SK-N-SH (cell line): ENCODE measurements at regions not wholly inside any gene's neighbourhood (a gene's known extent, or its start where the extent isn't known, plus 50 kb on each side); places are given as distances from the start of the nearest gene placed in this dataset.

ENCODE experiments used
- CTCF ChIA-PET: fragments of 300-600, 350-600 bp; formaldehyde crosslinking; extraction: SDS; loops from one replicate; lab custom pipeline; 2021; lab: Yijun Ruan, JAX
- POLR2A ChIA-PET: fragments of 350-600 bp; sonication (Branson Sonifier 250); formaldehyde crosslinking; extraction: SDS; loops from one replicate; lab custom pipeline; 2020; ENCODE audit warnings: antibody characterized with exemption, inconsistent platforms; lab: Yijun Ruan, JAX
- DNase-seq: peaks from one replicate; pipeline ENCODE4 v3.0.0; 2012
- H2AFZ ChIP-seq: fragments of 200-600 bp; sonication (generic); 2 replicates; pipeline ENCODE4 v1.8.1; 2016; ENCODE audit warnings: antibody characterized with exemption, mild to moderate bottlenecking, low read depth
- H3F3A ChIP-seq: fragments of 200-600 bp; sonication (generic); replicated peaks from 2 replicates; pipeline ENCODE3; 2016; ENCODE audit warnings: antibody characterized with exemption, mild to moderate bottlenecking; ENCODE audit not compliant: insufficient read depth
- H3K27ac ChIP-seq, 2 experiments: fragments of 200-500 bp in 1 of 2; fragments of 200-600 bp in 1 of 2; sonication (Bioruptor generic) in 1 of 2; sonication (generic), shearing (Covaris generic) in 1 of 2; 2 replicates each; pipeline versions ENCODE4 v1.5.1 to v1.6.1; 2014 to 2016; ENCODE audit warnings: low read depth in 2 of 2, inconsistent platforms in 1 of 2, low read length in 1 of 2, mild to moderate bottlenecking in 1 of 2, mixed read lengths in 1 of 2
- H3K27me3 ChIP-seq: fragments of 200-600 bp; sonication (generic), shearing (Covaris generic); 2 replicates; pipeline ENCODE4 v1.6.1; 2016; ENCODE audit warnings: mixed run types; ENCODE audit not compliant: insufficient read depth
- H3K36me3 ChIP-seq, 2 experiments: fragments of 200-500 bp in 1 of 2; fragments of 200-600 bp in 1 of 2; sonication (Bioruptor generic) in 1 of 2; sonication (generic) in 1 of 2; replicated peaks in 1 of 2; 2 replicates each; pipeline versions ENCODE3 to v1.5.1; 2014 to 2016; ENCODE audit warnings: low read length in 1 of 2, mild to moderate bottlenecking in 1 of 2; ENCODE audit not compliant: insufficient read depth in 2 of 2, control insufficient read depth in 1 of 2
- H3K4me1 ChIP-seq, 2 experiments: fragments of 200-500 bp in 1 of 2; fragments of 200-600 bp in 1 of 2; sonication (Bioruptor generic) in 1 of 2; sonication (generic), shearing (Covaris generic) in 1 of 2; 2 replicates each; pipeline versions ENCODE4 v1.5.1 to v1.6.1; 2014 to 2016; ENCODE audit warnings: low read depth in 1 of 2, low read length in 1 of 2, mixed run types in 1 of 2; ENCODE audit not compliant: insufficient read depth in 2 of 2, control insufficient read depth in 1 of 2
- H3K4me2 ChIP-seq: fragments of 200-600 bp; sonication (generic), shearing (Covaris generic); 2 replicates; pipeline ENCODE4 v1.6.1; 2017; ENCODE audit warnings: mixed run types
- H3K4me3 ChIP-seq, 2 experiments: fragments of 200-500 bp in 1 of 2; fragments of 200-600 bp in 1 of 2; sonication (Bioruptor generic) in 1 of 2; sonication (generic), shearing (Covaris generic) in 1 of 2; 2 replicates each; pipeline versions ENCODE4 v1.5.1 to v1.8.1; 2014 to 2016; ENCODE audit warnings: low read depth in 2 of 2, inconsistent platforms in 1 of 2, low read length in 1 of 2, mild to moderate bottlenecking in 1 of 2, mixed read lengths in 1 of 2, moderate library complexity in 1 of 2
- H3K79me2 ChIP-seq: fragments of 200-600 bp; sonication (generic); 2 replicates; pipeline ENCODE4 v1.8.1; 2017; ENCODE audit warnings: mild to moderate bottlenecking; ENCODE audit not compliant: insufficient read depth
- H3K9ac ChIP-seq: fragments of 200-600 bp; sonication (generic); 2 replicates; pipeline ENCODE4 v1.6.1; 2017; ENCODE audit warnings: mixed run types
- H3K9me2 ChIP-seq: fragments of 200-600 bp; sonication (generic); 2 replicates; pipeline ENCODE4 v1.6.1; 2017; ENCODE audit warnings: mixed run types
- H3K9me3 ChIP-seq: fragments of 200-600 bp; sonication (generic); 2 replicates; pipeline ENCODE4 v1.6.1; 2017; ENCODE audit warnings: mixed run types, mild to moderate bottlenecking, moderate library complexity
- H4K20me1 ChIP-seq: fragments of 200-600 bp; sonication (generic); 2 replicates; pipeline ENCODE4 v1.6.1; 2017; ENCODE audit warnings: mild to moderate bottlenecking, mixed run types; ENCODE audit not compliant: insufficient read depth
- CTCF ChIP-seq: fragments of 200-600 bp; sonication (generic); IDR thresholded peaks from 2 replicates; pipeline ENCODE4 v1.6.1; 2017; ENCODE audit warnings: antibody characterized with exemption, mild to moderate bottlenecking, moderate library complexity
- ELF1 ChIP-seq: IDR thresholded peaks from 2 replicates; pipeline ENCODE4 v1.4.0; 2012
- EP300 ChIP-seq, 2 experiments: IDR thresholded peaks; 2 replicates each; pipeline versions ENCODE4 v1.4.0 to v1.6.1; 2012; ENCODE audit warnings: borderline replicate concordance in 1 of 2, low read depth in 1 of 2, low read length in 1 of 2
- FOXM1 ChIP-seq: IDR thresholded peaks from 2 replicates; pipeline ENCODE4 v1.4.0; 2012; ENCODE audit warnings: low read depth, mild to moderate bottlenecking
- GATA2 ChIP-seq: sonication (generic); formaldehyde crosslinking; IDR thresholded peaks from 2 replicates; pipeline ENCODE4 v1.5.0; 2020; ENCODE audit warnings: mild to moderate bottlenecking, missing genetic modification reagents
- JUND ChIP-seq: IDR thresholded peaks from 2 replicates; pipeline ENCODE4 v1.4.0; 2012
- MEF2A ChIP-seq: IDR thresholded peaks from 2 replicates; pipeline ENCODE4 v1.4.0; 2012; ENCODE audit warnings: low read depth, borderline replicate concordance
- NFIC ChIP-seq: IDR thresholded peaks from 2 replicates; pipeline ENCODE4 v1.4.0; 2012; ENCODE audit warnings: borderline replicate concordance
- NRF1 ChIP-seq: IDR thresholded peaks from 2 replicates; pipeline ENCODE4 v1.6.1; 2012; ENCODE audit warnings: low read depth, mild to moderate bottlenecking, low read length
- PBX3 ChIP-seq: IDR thresholded peaks from 2 replicates; pipeline ENCODE4; 2012
- RAD21 ChIP-seq: IDR thresholded peaks from 2 replicates; pipeline ENCODE4 v1.6.1; 2012; ENCODE audit warnings: mild to moderate bottlenecking, low read length
- RFX5 ChIP-seq: IDR thresholded peaks from 2 replicates; pipeline ENCODE4 v1.6.1; 2012; ENCODE audit warnings: mild to moderate bottlenecking, improper control_type of control experiment, low read length
- RXRA ChIP-seq: IDR thresholded peaks from 2 replicates; pipeline ENCODE4 v1.4.0; 2012; ENCODE audit warnings: low read depth, mild to moderate bottlenecking, borderline replicate concordance
- SMC3 ChIP-seq: IDR thresholded peaks from 2 replicates; pipeline ENCODE4 v1.6.1; 2012; ENCODE audit warnings: low read depth, low read length, improper control_type of control experiment
- TAF1 ChIP-seq: IDR thresholded peaks from 2 replicates; pipeline ENCODE4 v1.6.1; 2012; ENCODE audit warnings: low read depth, mild to moderate bottlenecking, low read length, moderate library complexity, borderline replicate concordance
- TEAD4 ChIP-seq: IDR thresholded peaks from 2 replicates; pipeline ENCODE4 v1.4.0; 2012; ENCODE audit warnings: mild to moderate bottlenecking, borderline replicate concordance; ENCODE audit not compliant: insufficient read depth
- USF1 ChIP-seq: IDR thresholded peaks from 2 replicates; pipeline ENCODE4 v1.4.0; 2012; ENCODE audit warnings: low read depth, borderline replicate concordance
- ZBTB33 ChIP-seq: IDR thresholded peaks from 2 replicates; pipeline ENCODE4 v1.4.0; 2012; ENCODE audit warnings: low read depth, borderline replicate concordance
- WGBS: methylation state at CpG from one replicate; pipeline ENCODE4 v1.1.6; 2017; ENCODE audit warnings: low lambda C conversion rate; 5-methylcytosine and 5-hydroxymethylcytosine counted together

GRCh38 chr11:69992943-69993694 is 85.0 kb upstream of the ANO1 start:
- ChIA-PET POLR2A (no interaction called here), CTCF (no interaction called here)
- Histone ChIP-seq H3K9ac (no peak overlapping the region), H3K79me2 (no peaks in the 10 kb centered on the region), H3K4me3 (no peak overlapping the region), H3K9me3 (no peaks in the 10 kb centered on the region), H4K20me1 (no peaks in the 10 kb centered on the region), H3K4me1 (no peaks in the 10 kb centered on the region), H3K36me3 (no peaks in the 10 kb centered on the region), H3F3A (no peaks in the 10 kb centered on the region), H3K27me3 (no peaks in the 10 kb centered on the region), H2AFZ (no peak overlapping the region), H3K4me2 (no peak overlapping the region), H3K27ac (no peak overlapping the region), H3K9me2 (no peaks in the 10 kb centered on the region)
- 19% methylated on average over 6 of the region's 6 CpGs for WGBS
- DNase-seq: no peak
- no peak for TF ChIP-seq RXRA
- no peak for TF ChIP-seq EP300 (IDR thresholded peaks at IDR 0.05; ENCODE audit: borderline replicate concordance in 1 of 2, low read depth in 1 of 2, low read length in 1 of 2)
- TF ChIP-seq CTCF: no peak
- no peak for TF ChIP-seq TAF1
- TF ChIP-seq RFX5: no peak
- no peak for TF ChIP-seq NRF1
- no peak for TF ChIP-seq NFIC
- TF ChIP-seq RAD21: no peak
- no peak for TF ChIP-seq USF1
- TF ChIP-seq SMC3: no peak
- TF ChIP-seq MEF2A: no peak
- TF ChIP-seq JUND: no peak
- TF ChIP-seq PBX3: no peak
- no peak for TF ChIP-seq TEAD4
- no peak for TF ChIP-seq ZBTB33
- TF ChIP-seq GATA2: no peak
- no peak for TF ChIP-seq FOXM1
- no peak for TF ChIP-seq ELF1
